ENCODE measurements at regions not wholly inside any gene's neighbourhood (a gene's known extent, or its start where the extent isn't known, plus 50 kb on each side); places are given as distances from the start of the nearest gene placed in this dataset.
"Not testable (repeated sequence)": the region's sequence is repeated elsewhere in the genome, so short reads cannot be mapped to it uniquely, and the experiment has no call there.

GRCh38 chr5:115469904-115470516, 74.6 kb downstream of the FEM1C start:
- DNase-seq = no peak

- DNase-seq = no peak
Observed at GRCh38 chr5:115467628-115468027, 76.9 kb downstream of the FEM1C start.

GRCh38 chr5:115465431-115465830, 79.1 kb downstream of the FEM1C start:
- no peak for DNase-seq

GRCh38 chr5:115463983-115464382, 80.6 kb downstream of the FEM1C start:
- DNase-seq = no peak

- no peak for DNase-seq
Observed at GRCh38 chr5:115461506-115462290, 82.9 kb downstream of the FEM1C start.

- no peak for DNase-seq
Observed at GRCh38 chr5:115461093-115461492, 83.5 kb downstream of the FEM1C start.

GRCh38 chr5:115460472-115460871, 84.1 kb downstream of the FEM1C start:
- DNase-seq = no peak

GRCh38 chr5:115459855-115460341, 84.7 kb downstream of the FEM1C start:
- no peak for DNase-seq

- no peak for DNase-seq
Observed at GRCh38 chr5:115458416-115458815, 86.2 kb downstream of the FEM1C start.

- DNase-seq = no peak
Observed at GRCh38 chr5:115458003-115458409, 86.6 kb downstream of the FEM1C start.

GRCh38 chr5:115457571-115457970, 87.0 kb downstream of the FEM1C start:
- DNase-seq = no peak

GRCh38 chr5:115456539-115457040, 88.0 kb downstream of the FEM1C start:
- no peak for DNase-seq

GRCh38 chr5:115456056-115456455, 88.5 kb downstream of the FEM1C start:
- no peak for DNase-seq

GRCh38 chr5:115455301-115455707, 89.3 kb downstream of the FEM1C start:
- no peak for DNase-seq

- DNase-seq = no peak
Observed at GRCh38 chr5:115453391-115454095, 91.0 kb downstream of the FEM1C start.

GRCh38 chr5:115452536-115453235, 91.9 kb downstream of the FEM1C start:
- DNase-seq = no peak

- DNase-seq = no peak
Observed at GRCh38 chr5:115452083-115452482, 92.5 kb downstream of the FEM1C start.

- no peak for DNase-seq
Observed at GRCh38 chr5:115450741-115451140, 93.8 kb downstream of the FEM1C start.

- DNase-seq = not testable (repeated sequence)
Observed at GRCh38 chr5:115448630-115449029, 95.9 kb downstream of the FEM1C start.

- DNase-seq = no peak
Observed at GRCh38 chr5:115440782-115441451, 103.7 kb downstream of the FEM1C start.

- no peak for DNase-seq
Observed at GRCh38 chr5:115439639-115440038, 104.9 kb downstream of the FEM1C start.

GRCh38 chr5:115439042-115439441, 105.5 kb downstream of the FEM1C start:
- no peak for DNase-seq
